ENCODE measurements at regions not wholly inside any gene's neighbourhood (a gene's known extent, or its start where the extent isn't known, plus 50 kb on each side); places are given as distances from the start of the nearest gene placed in this dataset.

GRCh38 chr11:112315057-112315720 lies 54.5 kb upstream of the PLET1 start:
- TF ChIP-seq POLR2AphosphoS5 (IDR thresholded peaks at IDR 0.05; ENCODE audit: insufficient read depth in 1 of 2, low read depth in 1 of 2) (no peak), CTCF (IDR thresholded peaks at IDR 0.05) (no peak)

Data from vagina (tissue), 2 donors.